ENCODE measurements at regions not wholly inside any gene's neighbourhood (a gene's known extent, or its start where the extent isn't known, plus 50 kb on each side); places are given as distances from the start of the nearest gene placed in this dataset.

GRCh38 chr17:63291258-63291657 is 154.8 kb downstream of the CYB561 start:
- no peak for TF ChIP-seq MAX (IDR thresholded peaks at IDR 0.05; ENCODE audit: low read depth)
- TF ChIP-seq EZH2phosphoT487 (IDR thresholded peaks at IDR 0.05; ENCODE audit: borderline replicate concordance, low read depth): no peak
- TF ChIP-seq CTCF (IDR thresholded peaks at IDR 0.05): no peak
- TF ChIP-seq CHD2 (IDR thresholded peaks at IDR 0.05; ENCODE audit: low read length, partially characterized antibody): no peak
- TF ChIP-seq ZBTB33 (IDR thresholded peaks at IDR 0.05; ENCODE audit: borderline replicate concordance, low read depth): no peak
- no peak for TF ChIP-seq POLR2AphosphoS5 (IDR thresholded peaks at IDR 0.05; ENCODE audit: low read depth, low read length)
- no peak for TF ChIP-seq EP300 (IDR thresholded peaks at IDR 0.05; ENCODE audit: borderline replicate concordance in 1 of 2, low read depth in 1 of 2, low read length in 1 of 2)
- TF ChIP-seq YY1 (IDR thresholded peaks at IDR 0.05; ENCODE audit: low read depth): no peak
- TF ChIP-seq ELF1 (IDR thresholded peaks at IDR 0.05): no peak
- no peak for TF ChIP-seq GATA2 (CRISPR knock-in tag; IDR thresholded peaks at IDR 0.05)
- no peak for TF ChIP-seq RFX5 (IDR thresholded peaks at IDR 0.05; ENCODE audit: low read length)
- no peak for TF ChIP-seq FOXM1 (IDR thresholded peaks at IDR 0.05; ENCODE audit: low read depth)
- no peak for TF ChIP-seq REST (IDR thresholded peaks at IDR 0.05; ENCODE audit: low read depth, low read length)
